ENCODE measurements at regions not wholly inside any gene's neighbourhood (a gene's known extent, or its start where the extent isn't known, plus 50 kb on each side); places are given as distances from the start of the nearest gene placed in this dataset.
"Not testable (repeated sequence)": the region's sequence is repeated elsewhere in the genome, so short reads cannot be mapped to it uniquely, and the experiment has no call there.

DNA sequence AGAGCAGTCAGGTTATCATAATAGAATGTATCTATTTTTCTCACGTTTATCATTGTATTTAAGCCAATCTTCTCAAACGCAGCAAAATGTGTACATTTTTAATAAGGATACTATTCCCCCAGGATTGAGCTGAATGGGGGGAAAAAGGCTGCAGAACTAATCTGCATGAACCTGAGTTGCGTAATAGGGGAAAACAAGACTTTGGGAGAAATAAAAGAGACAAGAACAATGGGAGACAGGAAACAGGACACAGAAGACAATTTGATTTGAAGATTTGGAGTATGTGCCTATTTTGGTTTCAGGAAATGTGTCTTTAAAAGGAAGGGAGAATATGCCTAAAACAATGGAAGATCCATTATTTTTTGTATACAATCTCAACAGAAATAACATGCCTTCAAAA, 844.5 kb downstream of the DIAPH3 start:
- no peak for TF ChIP-seq CTCF (IDR thresholded peaks at IDR 0.05; ENCODE audit: insufficient read depth, low read length, poor library complexity, severe bottlenecking)
- no peak overlapping the region for H3K4me3 ChIP-seq (replicated peaks; ENCODE audit: low read depth, low read length)
- no peaks in the 10 kb centered on the region for H3K36me3 ChIP-seq (ENCODE audit: control insufficient read depth, insufficient read depth, low read length)

GRCh38 chr13:59320021-59320420, 843.7 kb downstream of the DIAPH3 start:
- no peak for DNase-seq (ENCODE audit: extremely low read depth, insufficient read length)
- Histone ChIP-seq H3K4me3 (replicated peaks; ENCODE audit: low read depth, low read length) (no peak overlapping the region), H3K36me3 (ENCODE audit: control insufficient read depth, insufficient read depth, low read length) (no peaks in the 10 kb centered on the region), H3K27me3 (replicated peaks; ENCODE audit: control insufficient read depth, insufficient read depth, low read length) (no peaks in the 10 kb centered on the region)
- TF ChIP-seq CTCF (IDR thresholded peaks at IDR 0.05; ENCODE audit: insufficient read depth, low read length, poor library complexity, severe bottlenecking) = no peak

More for the DNA sequence above, 844.5 kb downstream of the DIAPH3 start:
- DNase-seq (ENCODE audit: extremely low read depth, insufficient read length) = no peak
- H3K27me3 ChIP-seq (replicated peaks; ENCODE audit: control insufficient read depth, insufficient read depth, low read length) = no peaks in the 10 kb centered on the region

GRCh38 chr13:59324401-59324800, 839.3 kb downstream of the DIAPH3 start:
- H3K36me3 ChIP-seq (ENCODE audit: control insufficient read depth, insufficient read depth, low read length); H3K4me3 ChIP-seq (replicated peaks; ENCODE audit: low read depth, low read length); H3K27me3 ChIP-seq (replicated peaks; ENCODE audit: control insufficient read depth, insufficient read depth, low read length); DNase-seq (ENCODE audit: extremely low read depth, insufficient read length): not testable (repeated sequence)

- H3K36me3 ChIP-seq (ENCODE audit: control insufficient read depth, insufficient read depth, low read length) = no peaks in the 10 kb centered on the region
- H3K4me3 ChIP-seq (replicated peaks; ENCODE audit: low read depth, low read length) = no peak overlapping the region
- TF ChIP-seq CTCF (IDR thresholded peaks at IDR 0.05; ENCODE audit: insufficient read depth, low read length, poor library complexity, severe bottlenecking) = no peak
- DNase-seq (ENCODE audit: extremely low read depth, insufficient read length) = no peak
- no peaks in the 10 kb centered on the region for H3K27me3 ChIP-seq (replicated peaks; ENCODE audit: control insufficient read depth, insufficient read depth, low read length)
Observed at GRCh38 chr13:59326717-59327116, 837.0 kb downstream of the DIAPH3 start.

DNA sequence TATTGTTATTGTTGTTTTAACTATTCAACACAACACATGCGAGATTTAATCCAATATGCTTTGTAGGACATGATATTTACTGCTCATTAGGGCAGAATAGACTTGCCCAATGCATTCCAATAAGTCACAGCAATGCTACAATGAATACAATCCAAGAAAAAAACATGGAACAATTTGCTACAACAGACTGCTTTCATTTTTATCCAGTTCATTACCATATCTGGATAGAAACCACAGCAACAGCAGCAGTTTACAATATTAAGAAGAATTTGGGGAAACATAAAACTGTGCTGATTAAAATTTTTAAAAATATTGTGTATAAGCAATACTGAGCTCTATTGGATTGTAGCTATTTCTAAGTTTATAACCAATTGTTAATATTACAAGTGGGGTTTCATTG, 833.0 kb downstream of the DIAPH3 start:
- no peak for TF ChIP-seq CTCF (IDR thresholded peaks at IDR 0.05; ENCODE audit: insufficient read depth, low read length, poor library complexity, severe bottlenecking)
- DNase-seq (ENCODE audit: extremely low read depth, insufficient read length) = no peak
- Histone ChIP-seq H3K4me3 (replicated peaks; ENCODE audit: low read depth, low read length) (no peak overlapping the region), H3K27me3 (replicated peaks; ENCODE audit: control insufficient read depth, insufficient read depth, low read length) (no peaks in the 10 kb centered on the region), H3K36me3 (ENCODE audit: control insufficient read depth, insufficient read depth, low read length) (no peaks in the 10 kb centered on the region)

- no peaks in the 10 kb centered on the region for H3K36me3 ChIP-seq (ENCODE audit: control insufficient read depth, insufficient read depth, low read length)
- H3K4me3 ChIP-seq (replicated peaks; ENCODE audit: low read depth, low read length) = no peak overlapping the region
- H3K27me3 ChIP-seq (replicated peaks; ENCODE audit: control insufficient read depth, insufficient read depth, low read length) = no peaks in the 10 kb centered on the region
- DNase-seq (ENCODE audit: extremely low read depth, insufficient read length) = no peak
- TF ChIP-seq CTCF (IDR thresholded peaks at IDR 0.05; ENCODE audit: insufficient read depth, low read length, poor library complexity, severe bottlenecking) = no peak
Observed at GRCh38 chr13:59332966-59333365, 830.8 kb downstream of the DIAPH3 start.

All from GM06990 (cell line).